GM21576 (cell line): ENCODE measurements at regions not wholly inside any gene's neighbourhood (a gene's known extent, or its start where the extent isn't known, plus 50 kb on each side); places are given as distances from the start of the nearest gene placed in this dataset.

ENCODE experiments used
- ATAC-seq: cut with Tn5 transposase; IDR thresholded peaks from one replicate; pipeline ENCODE4 v1.9.1; 2021; ENCODE audit warnings: mild to moderate bottlenecking, moderate library complexity; ENCODE audit not compliant: unreplicated experiment

DNA sequence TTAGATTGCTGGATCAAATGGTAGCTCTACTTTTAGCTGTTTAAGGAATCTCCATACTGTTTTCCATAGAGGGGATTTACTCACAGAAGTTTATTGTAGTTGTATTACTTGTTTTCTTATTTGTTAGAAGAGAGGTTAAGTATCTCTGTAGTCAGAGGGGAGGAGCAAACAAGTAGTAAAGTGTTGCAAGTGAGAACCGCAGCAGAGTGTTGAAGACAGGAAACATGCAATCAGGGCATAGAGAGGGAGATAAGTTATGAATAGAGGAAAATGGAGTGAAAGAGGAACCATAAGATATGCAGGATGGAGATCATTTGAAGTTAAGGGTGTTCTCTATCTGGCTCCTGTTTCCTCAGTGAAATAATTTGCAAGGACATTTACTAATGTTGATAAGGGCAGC, 331.4 kb upstream of the TMEM229A start:
- no peak for ATAC-seq

DNA sequence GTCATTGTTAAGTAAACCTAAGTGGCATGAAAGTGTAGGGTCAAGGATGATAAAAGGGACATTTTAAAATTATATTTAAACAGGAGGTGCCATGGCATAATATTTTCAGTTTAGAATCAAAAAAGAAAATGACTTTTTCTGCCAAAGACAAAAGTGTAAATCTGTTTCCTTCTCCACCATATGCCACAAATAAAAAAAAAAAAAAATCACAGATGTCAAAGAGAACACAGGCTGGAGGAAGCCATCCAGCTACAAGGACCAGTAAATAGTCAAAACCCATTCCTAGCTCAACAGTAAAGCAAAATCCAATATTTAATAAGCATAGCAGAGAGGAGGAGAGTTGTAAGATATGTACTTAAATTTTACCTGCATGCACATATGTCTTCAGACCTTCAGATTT, 321.3 kb upstream of the TMEM229A start:
- ATAC-seq: no peak

DNA sequence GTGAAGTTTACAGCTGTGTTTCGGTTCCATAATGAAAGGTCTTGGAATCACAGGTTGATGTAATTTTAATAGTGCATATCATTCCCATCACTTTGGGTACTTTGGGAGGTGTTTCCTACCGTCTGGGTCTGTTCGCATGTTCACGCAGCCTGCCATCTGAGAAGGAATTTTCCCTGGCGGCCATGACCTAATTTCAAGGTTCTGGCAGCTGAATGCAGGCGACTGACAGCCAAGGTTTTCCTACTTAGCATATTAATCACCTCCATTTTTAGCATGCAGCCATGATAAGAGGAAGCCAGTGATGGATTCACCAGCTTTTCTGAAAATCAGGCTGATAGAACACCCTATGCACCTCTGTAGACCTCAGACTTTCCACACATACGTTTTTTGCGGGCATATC, 319.1 kb upstream of the TMEM229A start:
- ATAC-seq: no peak

DNA sequence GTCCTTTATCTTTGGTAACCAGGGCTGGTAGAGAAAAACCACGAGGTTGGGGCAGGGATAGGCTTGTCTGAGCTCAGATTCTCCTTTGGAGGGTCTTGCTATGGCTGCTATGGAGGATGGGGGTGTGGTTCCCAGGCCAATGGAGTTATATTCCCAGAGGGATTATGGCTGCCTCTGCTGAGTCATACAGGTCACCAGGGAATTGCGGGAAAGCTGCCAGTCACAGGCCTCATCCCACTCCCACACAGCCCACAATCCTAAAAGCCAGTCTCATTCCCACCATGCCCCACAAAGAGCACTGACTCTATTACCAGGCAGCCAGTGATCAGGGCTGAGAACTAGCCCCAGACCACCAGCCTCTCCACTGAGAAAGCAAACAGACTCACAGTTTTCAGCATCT, 316.6 kb upstream of the TMEM229A start:
- no peak for ATAC-seq

DNA sequence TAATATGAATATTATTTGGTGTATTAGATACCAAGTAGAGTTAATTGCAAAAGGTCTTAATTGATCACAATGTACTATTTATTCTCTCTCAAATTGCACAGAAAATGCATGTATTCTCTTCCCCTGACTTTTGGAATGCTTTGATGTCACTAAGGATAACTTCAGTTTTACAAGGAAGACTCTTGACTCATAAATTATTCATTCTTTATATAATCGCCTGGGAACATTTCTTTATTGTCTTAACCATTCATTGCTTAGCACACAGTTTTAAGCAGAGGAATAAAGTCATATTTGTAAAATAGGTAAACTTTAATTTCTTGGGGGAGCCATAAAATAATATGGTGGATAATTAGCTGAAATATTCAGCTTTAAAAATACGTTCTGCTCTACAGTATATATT, 306.0 kb upstream of the TMEM229A start:
- ATAC-seq: no peak

DNA sequence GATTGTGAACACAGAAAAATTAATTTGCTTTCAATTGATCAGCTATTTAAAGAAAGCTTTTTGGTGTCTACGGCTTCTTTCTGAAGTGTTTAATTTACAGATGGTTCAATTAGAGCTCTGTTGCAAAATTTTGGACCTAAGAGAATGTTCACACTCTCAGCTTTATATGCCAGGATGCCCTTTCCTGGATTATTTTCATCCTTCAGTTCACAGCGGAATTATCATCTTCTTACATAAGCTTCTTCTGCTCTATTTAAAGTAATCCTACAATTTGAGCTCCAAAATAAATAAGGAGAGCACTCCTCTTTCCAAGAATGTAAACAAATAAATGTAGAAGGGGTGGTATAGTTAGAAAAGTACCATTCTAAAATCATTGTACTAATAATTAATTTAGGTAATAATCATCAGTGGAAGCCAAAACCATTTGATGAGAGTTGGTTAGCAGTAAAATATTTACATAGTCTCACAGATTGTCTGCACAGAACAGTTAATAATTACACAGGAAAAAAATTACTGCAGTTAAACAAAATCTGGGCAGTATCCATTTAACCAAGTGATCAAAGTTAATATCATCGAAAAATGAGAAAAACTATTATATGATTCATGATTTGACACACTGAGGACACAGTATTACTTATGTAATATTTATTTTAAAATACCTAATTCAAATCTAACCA, 298.0 kb upstream of the TMEM229A start:
- ATAC-seq: no peak

DNA sequence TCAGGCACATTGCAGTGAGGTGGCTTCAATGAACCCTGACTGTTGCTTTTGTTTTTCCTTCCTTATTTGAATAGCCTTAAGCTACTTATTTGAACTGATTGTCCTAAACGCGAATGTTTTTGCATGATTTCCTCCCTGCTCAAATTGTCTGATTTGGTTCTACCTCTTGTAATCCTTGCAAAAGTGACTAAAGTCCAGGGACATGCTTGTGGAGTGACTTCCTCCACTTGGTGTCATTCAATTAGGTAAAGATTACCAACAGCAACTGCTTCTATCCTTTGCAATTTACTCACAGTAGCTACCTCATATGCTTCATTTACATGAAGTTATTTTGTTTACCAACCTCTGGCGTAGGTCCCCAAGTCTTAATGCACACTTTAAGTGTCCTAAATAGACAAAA, 295.9 kb upstream of the TMEM229A start:
- no peak for ATAC-seq

DNA sequence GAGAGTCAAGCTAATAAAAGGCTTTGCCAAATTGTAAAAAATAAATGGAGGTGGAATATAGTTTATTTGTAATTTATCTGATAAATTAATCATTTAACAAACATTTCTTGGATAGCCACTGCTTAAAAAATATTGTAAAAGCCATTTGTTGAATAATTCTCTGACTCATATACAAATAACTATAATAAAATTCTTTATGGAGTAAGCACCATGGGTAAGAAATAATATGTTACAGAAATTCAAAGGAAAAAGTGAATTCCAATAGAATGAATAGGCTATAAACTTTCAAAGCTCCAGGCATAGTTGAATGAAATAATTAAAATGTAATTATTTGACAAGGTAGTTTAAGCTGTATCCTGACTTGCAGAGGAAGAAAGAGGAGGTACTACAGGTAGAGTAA, 291.4 kb upstream of the TMEM229A start:
- no peak for ATAC-seq

DNA sequence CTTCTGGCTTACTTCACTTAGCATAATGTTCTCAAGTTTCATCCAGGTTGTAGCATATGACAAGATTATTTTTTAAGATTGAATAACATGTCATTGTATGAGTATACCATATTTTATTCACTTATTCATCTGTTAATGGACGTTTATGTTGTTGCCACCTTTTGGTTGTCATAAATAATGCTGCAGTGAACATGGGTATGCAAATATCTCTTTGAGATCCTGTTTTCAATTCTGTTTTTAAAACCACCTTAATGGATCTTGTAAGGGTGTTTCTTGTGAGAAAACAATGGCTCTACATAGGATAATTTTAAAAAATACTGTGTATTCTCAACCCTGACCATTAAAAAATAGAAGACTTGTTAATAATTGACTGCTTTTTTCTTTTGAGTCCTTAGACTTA, 290.7 kb upstream of the TMEM229A start:
- no peak for ATAC-seq

DNA sequence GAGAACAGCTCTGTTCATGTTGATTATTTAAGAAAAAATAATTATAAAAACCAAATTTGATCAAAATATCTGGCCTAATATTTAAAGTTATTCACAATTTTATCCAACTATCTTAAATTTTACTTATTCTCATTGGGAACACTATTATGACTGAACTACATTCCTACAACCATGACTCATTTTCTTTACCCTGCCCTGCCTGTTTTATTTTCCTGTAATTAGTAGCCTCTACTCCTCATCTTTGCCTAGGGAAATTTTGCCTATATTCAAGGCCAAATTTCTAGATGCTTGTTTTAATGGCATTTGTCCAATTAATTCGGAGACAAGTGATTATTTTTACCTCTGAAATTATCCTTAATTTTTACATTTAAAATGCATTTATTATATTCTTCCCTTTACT, 289.7 kb upstream of the TMEM229A start:
- ATAC-seq: no peak

DNA sequence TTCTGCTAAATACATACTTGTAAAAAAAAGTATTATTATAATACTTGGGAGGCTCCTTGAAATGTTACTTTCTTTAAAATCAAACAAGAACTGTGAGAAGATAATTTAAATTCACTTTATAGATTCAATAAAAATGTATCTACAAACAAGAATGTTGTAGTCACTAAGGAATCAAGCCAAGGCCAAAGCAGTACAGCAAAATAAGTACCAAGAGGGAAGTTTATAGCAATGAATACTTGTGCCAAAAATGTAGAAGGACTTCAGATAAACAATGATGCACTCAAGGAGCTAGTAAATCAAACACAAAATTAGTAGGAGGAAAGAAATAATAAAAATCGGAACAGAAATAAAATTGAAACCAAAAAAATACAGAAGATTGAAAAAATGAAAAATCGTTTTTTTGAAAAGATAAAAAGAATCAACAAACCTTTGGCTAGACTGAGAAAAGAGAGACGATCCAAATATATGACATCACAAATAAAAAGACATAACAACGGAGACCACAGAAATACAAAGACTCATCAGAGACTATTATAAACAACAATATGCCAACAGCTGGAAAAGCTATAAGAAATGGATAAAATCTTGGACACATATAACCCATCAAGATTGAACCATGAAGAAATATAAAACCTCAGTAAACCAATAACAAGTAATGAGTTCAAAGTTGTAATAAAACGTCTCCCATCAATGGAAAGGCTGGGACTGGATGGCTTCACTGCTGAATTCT, 286.0 kb upstream of the TMEM229A start:
- no peak for ATAC-seq

DNA sequence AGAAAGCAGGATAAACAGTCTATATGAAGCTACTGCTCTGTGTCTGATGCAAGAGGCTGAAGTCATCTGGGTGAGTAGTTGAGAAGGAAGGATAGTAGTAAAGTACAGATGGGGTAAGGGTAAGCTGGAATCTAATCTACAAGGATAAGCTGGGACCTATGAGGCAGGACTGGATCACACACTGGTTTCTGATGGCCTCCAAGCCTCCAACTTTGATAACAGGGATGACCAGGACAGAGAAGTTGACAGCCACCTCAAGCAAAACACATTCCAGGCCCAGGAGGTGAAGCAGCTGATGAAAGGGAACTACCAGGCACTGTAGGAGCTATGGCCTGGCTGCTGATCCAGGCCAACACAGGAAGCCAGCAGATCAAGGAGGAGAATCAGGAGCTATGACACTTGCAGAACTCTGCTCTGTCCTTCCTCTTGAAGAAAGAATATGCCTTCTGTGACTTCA, 278.1 kb upstream of the TMEM229A start:
- no peak for ATAC-seq

DNA sequence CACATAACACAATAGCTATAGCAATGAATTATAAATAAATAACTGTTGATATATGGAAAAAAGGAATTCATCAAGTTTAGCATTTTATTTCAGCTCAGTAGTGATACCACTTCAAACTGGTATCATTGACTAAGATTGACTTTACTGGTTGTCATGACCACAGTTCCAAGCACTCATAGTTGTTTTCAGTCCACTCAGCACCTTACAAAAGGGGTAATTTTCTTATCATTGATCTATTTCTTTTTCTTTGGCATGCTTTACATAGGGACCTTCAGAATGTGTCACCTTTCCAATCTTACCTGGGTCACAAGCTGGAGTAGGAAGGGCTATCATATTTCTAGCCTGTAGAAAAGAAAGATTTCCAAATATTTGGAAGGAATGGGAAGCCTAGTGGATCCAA, 275.5 kb upstream of the TMEM229A start:
- ATAC-seq: no peak

DNA sequence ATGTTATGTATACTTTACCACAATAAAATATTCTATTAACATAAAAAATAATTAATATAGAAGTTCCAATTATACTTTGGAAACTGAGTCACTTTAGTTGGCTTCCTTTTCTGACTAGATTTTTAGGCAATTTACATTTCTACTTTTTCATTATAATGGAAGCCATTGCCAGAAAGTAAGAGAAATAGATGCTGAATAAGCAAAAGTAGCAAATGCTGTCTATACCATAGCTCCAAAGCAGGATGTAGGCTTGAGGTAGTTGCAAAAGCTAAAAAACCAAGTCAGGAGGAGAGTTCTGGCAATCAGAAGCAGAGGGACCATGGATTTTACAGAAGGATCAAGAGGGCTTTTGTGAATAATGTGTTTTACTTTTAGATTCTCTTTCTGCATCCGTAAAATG, 262.4 kb upstream of the TMEM229A start:
- ATAC-seq: no peak

DNA sequence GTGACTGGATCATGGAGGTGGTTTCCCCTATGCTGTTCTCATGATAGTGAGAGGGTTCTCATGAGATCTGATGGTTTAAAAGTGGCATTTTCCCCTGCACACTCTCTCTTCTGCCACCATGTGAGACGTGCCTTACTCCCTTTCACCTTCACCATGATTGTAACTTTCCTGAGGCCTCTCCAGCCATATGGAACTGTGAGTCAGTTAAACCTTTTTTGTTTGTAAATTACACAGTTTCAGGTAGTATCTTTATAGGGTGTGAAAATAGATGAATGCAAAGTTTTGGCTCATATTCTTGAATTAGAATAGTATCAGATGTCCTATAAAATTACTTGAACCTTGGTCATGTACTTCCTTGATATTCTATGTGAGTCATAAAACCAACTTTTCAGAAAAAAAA, 252.1 kb upstream of the TMEM229A start:
- no peak for ATAC-seq

DNA sequence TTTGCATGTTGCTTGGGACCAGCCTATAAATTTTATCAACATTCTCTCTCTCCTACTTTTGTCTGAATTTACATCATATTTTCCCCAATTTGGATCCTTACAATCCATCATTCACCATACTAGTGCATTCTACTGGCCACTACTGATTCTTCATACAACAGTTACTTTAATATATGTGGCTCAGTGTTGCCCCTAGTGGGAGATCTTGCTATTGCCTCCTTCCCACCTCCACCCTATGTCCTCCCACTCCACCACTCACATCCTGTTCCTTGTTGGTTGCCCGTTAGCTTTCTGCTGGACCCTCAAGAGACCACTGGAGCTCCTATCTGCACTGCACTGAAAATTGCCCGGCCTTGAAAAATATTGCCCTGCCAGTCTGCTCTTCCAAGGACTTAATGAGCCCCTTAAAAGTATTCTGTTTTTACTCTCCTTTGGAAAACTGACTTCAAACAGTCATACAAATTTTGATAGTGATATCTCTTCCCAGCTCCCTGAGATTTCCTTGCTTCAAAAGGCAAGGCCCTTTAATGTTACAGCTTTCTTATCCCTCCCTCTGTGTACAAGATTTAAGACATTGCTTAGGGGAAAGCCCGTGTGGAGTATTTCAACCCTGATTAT, 243.2 kb upstream of the TMEM229A start:
- ATAC-seq: peak; percentile 97

DNA sequence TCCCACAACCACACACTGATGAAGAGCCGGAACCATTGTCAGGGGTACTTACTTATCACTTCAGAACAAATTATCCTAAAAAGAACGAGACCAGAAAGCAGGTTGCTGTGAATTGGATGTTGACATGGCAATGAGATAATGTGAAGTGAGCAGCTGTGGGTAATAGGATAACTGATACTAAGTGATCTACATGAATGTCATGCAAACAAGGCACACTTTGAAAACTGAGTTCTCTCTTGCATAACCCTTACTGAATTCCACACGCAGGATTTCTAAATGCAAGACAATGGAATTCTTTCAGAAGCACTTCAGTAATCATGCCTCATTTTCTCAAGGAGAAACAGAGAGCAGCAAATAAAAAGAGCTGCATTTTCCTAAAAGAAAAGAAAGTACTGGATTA, 242.5 kb upstream of the TMEM229A start:
- ATAC-seq: no peak

DNA sequence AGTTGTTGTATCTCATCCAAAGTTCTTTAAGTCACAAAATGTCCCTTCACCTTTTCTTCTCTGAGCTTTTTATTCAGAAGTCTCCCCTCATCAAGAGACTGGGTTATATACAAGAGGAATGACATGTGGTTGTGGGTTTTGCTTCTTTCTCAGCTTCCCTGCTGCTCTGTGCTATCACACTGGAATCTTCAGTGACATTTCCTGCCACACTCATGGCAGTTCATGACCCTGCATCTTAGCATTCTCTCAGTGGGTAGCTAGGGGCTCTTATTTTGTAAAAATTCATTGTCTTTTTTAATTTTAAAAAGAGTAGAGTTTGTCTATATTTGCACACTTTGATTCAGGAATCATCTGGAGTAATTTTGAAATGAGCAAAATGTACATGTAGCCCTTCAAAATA, 236.9 kb upstream of the TMEM229A start:
- ATAC-seq: no peak

DNA sequence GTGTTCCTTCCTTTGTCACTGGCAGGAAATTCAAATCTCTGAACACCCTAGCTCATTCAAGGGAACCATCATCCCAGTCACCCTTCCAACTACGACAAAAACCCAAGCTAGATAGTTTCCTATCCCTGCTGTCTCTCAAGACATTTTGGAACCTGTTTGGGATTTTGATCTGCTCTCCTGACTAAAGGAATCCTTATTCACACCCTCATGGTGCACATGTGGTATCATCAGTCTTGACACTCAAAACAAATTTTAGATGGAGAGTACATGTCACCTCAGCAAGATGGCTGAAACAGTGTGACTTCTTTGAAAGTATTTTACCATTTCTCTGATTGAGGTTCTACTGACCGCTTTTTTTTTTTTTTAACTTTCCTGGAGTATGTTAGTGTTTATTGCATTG, 234.3 kb upstream of the TMEM229A start:
- no peak for ATAC-seq

DNA sequence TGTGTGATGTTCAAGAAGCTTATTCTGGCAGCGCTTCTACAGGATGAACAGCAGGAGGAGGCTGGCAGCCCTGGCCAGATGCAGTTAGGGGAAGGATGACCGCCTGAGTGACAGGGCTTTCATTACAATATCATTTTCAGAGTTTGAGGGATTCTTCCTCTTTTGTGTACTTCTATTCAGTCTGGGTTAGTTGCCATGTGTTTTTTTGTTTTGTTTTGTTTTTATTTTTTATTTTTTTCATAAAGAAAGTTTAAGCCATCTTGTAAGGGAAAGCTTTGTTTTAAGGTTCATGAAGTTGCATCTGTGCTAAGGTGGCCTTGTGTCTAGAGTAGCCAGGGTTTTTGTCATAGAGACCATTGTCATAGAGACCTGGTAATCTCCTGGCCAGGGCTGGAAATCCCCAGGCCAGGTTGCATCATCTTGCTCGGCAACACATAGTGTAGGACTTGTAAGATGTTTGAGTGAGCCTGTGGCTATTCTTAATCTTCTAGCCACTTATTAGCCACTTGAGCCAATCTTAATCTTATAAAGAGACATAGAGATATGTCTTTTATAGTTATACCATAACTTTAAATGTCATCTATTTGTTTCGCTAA, 230.5 kb upstream of the TMEM229A start:
- ATAC-seq: peak; percentile 97

DNA sequence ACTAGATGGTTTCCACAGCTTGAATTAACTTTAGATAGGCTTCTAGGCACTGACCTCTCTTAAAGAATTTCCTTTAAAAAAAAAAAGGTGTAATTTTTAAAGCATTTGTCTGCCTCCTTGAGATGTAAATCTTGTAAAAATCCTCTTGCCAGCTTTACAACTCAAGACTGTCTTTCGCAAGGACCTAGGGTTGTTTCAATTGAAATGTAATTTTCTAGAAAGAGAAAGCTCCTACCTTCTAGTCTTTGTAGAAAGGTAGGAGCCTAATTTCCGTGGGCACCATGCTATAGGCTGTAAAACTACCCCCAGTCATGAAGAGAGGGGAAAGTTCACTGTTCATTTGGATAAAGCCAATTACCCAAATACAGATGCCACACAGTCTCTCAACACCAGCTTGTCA, 228.8 kb upstream of the TMEM229A start:
- ATAC-seq: no peak
